Kidney tubule cell (primary cell): ENCODE measurements at regions not wholly inside any gene's neighbourhood (a gene's known extent, or its start where the extent isn't known, plus 50 kb on each side); places are given as distances from the start of the nearest gene placed in this dataset.
A peak's percentile ranks its signal among the peaks of the same experiment; 100 is the strongest.
"Not testable (repeated sequence)": the region's sequence is repeated elsewhere in the genome, so short reads cannot be mapped to it uniquely, and the experiment has no call there.

ENCODE experiments used
- DNase-seq: peaks from one replicate; pipeline ENCODE4 v3.0.0-alpha.2; 2018; ENCODE audit warnings: low spot score

- DNase-seq: peak; percentile 29
Measured at GRCh38 chr16:50497592-50497991, 50.6 kb upstream of the NKD1 start.

GRCh38 chr16:50496990-50497389, 51.2 kb upstream of the NKD1 start:
- DNase-seq: no peak

- DNase-seq: no peak
Measured at GRCh38 chr16:50495673-50496072, 52.5 kb upstream of the NKD1 start.

DNA sequence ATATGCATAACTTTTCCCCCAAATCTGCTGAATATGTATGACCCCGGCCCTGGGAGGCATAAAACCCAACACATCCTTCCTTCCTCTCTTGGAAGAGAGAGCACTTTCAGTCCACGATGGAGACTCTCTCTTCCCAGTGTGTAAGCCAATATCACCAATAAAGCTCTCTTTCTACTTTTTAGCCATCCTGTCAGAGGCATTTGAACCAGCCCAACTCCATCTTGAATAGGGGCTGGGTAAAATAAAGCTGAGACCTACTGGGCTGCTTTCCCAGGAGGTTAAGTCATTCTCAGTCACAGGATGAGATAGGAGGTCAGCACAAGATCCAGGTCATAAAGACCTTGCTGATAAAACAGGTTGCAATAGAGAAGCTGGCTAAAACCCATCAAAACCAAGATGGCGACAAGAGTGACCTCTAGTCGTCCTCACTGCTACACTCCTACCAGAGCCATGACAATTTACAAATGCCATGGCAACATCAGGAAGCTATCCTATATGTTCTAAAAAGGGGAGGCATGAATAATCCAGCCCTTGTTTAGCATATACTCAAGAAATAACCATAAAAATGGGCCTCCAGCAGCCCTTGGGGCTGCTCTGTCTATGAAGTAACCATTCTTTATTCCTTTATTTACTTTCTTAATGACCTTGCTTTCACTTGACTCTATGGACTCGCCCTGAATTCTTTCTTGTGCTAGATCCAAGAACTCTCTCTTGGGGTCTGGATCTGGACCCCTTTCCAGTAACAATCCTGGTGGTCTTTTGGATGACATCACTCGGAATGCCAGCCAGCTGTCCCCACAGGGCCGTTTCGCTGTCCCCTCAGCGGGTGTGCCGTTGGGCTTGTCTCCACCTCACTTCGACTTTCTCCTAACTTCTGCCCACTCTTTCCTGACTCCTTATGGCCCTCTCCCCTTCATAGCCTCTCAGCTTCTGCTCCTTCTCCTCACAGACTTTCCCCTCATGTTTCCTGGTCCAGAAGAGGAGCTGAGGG, 53.4 kb upstream of the NKD1 start:
- DNase-seq: no peak

- no peak for DNase-seq
Measured at GRCh38 chr16:50491516-50491915, 56.7 kb upstream of the NKD1 start.

- no peak for DNase-seq
Measured at GRCh38 chr16:50490828-50491227, 57.4 kb upstream of the NKD1 start.

- DNase-seq: no peak
Measured at GRCh38 chr16:50489182-50489581, 59.0 kb upstream of the NKD1 start.

DNA sequence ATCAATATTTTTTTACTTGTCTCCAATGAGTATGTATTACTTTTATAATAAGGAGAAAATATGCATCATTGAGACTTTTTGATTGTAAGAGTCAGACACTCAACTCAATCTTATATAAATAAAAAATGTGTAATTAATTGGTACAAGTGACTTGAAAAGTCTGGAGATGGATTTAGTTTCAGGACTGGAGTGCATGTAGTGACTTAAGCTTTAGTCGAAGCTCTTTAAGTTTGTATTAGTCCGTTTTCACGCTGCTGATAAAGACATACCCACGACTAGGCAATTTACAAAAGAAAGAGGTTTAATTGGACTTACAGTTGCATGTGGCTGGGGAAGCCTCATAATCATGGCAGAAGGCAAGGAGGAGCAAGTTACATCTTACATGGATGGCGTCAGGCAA, 60.7 kb upstream of the NKD1 start:
- DNase-seq: no peak

- DNase-seq: not testable (repeated sequence)
Measured at GRCh38 chr16:50486162-50486561, 62.0 kb upstream of the NKD1 start.

DNA sequence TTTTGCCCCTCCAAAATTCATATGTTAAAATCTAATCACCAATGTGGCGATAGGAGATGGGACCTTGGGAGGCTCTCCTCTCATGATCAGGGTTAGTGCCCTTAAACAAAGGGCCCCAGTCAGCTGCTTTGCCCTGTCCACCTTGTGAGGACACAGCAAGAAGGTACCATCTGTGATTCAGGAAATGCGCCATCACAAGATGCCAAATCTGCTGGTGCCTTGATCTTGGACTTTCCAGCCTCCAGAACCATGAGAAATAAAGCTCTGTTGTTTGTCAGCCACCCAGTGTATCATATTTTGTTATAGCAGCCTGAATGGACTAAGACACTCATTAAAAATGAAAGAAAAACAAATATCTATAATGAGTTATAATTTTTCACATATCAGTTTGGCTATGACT, 63.0 kb upstream of the NKD1 start:
- DNase-seq: no peak

- DNase-seq: no peak
Measured at GRCh38 chr16:50482271-50482670, 65.9 kb upstream of the NKD1 start.

- no peak for DNase-seq
Measured at GRCh38 chr16:50480206-50480605, 68.0 kb upstream of the NKD1 start.

DNA sequence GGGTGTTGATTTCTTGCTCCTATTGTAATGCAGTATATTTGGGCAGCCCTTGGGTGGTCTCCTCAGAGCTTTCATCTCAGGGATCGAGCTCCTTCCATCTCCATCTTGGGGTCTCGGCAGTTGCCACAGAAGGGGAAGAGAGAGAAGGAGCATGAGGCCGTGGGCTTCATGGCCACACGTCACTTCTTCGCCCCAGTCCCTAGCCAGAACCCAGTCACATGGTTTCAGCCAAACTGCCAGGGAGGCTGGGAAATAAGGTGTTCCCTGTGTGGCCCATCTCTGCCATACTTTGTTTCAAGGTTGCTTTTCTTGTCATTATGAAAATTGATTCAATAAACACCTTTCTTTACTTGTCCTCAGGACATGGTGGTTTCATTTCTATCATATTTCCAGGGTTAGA, 68.4 kb upstream of the NKD1 start:
- no peak for DNase-seq

DNA sequence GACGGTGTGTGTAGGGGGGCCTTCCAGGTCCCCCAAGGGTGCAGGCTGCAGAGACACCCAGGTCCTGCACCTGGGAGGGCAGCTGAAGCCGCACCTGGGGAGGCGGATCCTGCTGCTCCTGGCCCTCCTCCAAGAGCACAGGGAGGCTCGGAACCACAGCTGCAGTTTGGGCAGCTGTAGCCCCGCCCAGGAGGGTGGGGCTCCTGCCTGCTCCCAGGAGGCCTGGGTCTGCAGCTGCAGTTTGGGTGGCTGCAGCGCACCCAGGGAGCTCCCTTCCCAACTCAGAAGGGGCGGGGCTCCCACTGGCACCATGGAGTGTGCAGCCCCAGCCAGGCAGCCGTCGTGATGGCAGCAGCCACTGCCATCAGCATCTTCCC, 69.4 kb upstream of the NKD1 start:
- DNase-seq: no peak

DNA sequence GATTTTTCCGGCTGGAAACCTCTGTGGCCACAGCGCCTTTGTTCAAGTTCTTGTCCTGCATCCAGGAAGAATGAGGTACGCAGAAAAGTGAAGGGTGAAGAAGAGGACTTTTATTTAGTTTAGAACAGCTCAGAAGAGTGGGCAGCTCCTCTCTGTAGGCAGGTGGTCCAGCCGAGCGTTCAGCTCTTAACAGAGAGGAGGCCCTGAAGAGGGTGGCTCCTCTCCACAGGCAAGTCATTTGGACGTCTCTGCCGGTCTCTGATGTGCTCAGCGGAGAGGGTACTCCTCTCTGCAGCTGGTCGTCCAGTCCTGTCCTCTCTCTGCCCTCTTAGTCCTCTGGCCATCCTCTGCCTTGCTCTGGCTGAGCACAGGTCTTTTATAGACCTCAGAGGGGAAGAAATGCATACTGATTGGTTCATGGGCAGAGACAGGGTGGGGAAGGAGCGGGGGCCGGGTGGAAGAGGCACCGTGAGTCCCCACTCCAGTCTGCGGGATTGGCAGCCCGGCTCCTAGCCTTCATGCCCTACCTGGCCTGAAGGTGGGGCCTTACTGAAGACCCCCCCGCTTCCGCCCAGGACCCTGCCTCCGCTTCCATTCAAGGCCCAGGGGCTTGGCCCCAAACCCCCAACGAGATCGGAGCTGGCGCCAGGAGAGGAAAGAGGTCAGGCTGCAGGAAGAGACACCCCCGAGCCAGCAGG, 70.0 kb upstream of the NKD1 start:
- no peak for DNase-seq

DNA sequence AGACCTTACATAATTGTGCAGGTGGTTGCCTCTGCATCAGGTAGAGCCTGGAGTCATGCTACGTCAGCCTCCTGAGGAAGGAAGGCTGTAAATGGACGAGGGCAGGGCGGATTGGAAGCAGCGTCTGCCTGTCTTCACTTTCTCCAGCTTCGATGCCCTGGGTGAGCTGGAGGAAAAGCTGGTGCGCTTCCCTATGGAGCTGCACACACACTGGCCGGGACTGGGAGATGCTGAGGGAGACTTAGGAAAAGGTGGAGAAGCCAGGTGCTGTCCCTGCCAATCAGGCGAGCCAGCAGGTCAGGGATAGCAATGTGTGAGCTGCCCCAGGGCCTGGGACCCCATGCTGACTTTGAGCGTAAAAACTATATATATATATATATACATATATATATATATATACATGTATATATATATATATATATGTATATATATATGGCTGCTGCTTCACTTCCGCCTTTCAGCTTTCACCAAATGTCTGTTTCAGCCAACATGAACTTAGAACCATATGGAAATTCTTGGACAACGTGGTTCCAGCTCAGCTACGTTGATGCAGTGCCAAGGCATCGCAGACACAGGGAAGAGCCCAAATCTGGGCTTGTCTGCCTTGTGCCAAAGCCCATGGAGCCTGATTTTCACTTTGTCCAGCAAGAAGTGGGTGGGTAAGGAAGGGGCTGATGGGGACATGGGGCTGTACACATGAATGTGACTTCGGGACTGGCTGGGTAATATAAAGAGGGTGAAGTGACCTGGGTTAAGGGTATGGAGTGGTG, 71.5 kb upstream of the NKD1 start:
- DNase-seq: no peak

DNA sequence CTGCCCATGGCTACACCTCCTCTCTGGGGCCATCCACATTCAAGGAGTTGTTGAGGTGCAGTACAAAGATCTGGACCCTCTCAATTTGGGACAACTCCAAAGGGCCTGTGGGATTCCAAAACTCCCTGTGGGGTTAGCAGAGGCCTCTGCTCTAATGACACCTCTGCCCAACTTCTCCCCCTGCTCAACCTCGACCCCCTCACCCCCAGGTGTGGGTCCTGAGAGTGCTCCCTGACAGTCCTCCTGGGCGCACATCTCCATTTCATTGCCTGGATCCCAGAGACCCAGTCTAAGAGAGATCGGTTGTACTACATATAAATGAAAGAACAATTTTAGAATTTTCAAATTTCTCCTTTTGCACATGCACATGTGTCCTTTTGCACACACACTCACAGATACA, 73.0 kb upstream of the NKD1 start:
- DNase-seq: no peak

DNA sequence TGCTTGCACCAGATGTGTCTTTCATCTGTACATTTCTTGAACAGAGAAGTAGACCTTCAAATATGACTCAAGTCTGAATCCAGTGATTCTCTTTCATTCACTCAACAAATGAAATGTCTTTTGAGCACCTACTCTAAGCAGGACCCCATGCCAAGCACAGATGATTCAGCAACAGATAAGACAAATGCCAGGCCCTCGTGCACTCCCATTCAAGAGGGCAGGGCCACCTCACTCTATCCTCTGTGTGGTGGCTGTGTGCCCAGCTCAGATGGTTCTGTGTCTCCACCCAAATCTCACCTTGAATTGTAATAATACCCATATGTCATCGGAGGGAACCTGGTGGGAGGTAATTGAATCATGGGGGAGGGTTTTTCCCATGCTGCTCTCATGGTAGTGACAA, 74.1 kb upstream of the NKD1 start:
- peak; percentile 19 for DNase-seq

GRCh38 chr16:50473356-50473945, 74.7 kb upstream of the NKD1 start:
- peak; percentile 82 for DNase-seq

DNA sequence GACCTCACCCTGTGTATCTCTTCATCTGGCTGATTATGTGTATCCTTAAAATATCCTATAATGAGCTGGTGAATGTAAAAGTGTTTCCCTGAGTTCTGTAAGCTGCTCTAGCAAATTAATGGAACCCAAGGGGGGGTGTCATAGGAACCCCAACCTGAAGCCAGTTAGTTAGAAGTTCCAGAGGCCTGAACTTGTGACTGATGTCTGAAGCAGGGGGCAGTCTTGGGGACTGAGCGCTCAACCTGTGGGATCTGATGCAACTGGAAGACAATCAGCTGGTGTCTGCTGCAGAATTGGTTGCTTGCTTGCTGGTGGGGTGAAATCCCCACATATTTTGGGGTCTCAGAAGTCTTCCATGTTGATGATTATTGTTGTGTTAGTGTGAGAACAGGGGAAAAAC, 75.7 kb upstream of the NKD1 start:
- no peak for DNase-seq

GRCh38 chr16:50470687-50471086, 77.5 kb upstream of the NKD1 start:
- no peak for DNase-seq

DNA sequence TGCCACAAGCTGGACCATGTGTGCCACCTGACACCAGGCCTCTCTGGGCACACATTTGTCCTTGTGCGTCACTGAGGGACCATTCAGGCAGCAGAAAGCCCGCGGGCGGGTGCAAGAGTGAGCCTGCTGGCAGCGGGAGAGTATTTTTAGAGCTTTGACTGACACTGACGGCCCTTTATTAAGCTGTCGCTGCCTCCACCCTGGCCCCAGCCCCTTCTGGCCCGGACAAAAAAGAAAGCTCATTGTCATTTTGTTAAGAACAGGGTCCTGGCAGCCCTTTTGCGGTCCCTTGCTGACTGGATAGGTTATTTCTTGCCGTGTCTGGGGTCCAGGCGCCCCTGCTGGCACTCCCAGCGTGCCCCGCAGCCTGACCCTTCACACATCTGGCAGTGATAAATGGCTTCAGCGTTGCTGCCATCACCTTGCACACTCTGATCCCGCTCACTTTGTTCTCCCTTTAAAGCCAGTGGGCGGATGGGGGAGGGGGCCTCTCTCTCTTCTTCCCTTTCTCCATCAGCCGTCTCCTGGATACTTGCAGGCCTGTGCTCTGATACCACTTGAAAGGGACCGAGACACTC, 78.4 kb upstream of the NKD1 start:
- no peak for DNase-seq
